AG04450 (cell line): ENCODE measurements at regions not wholly inside any gene's neighbourhood (a gene's known extent, or its start where the extent isn't known, plus 50 kb on each side); places are given as distances from the start of the nearest gene placed in this dataset.

Source experiments
- CTCF ChIA-PET: fragments of 300-600, 350-600 bp; formaldehyde crosslinking; extraction: SDS; loops from one replicate; lab custom pipeline; 2022; ENCODE audit warnings: antibody characterized with exemption, inconsistent platforms; lab: Charles Lee
- POLR2A ChIA-PET: fragments of 350-600 bp; formaldehyde crosslinking; extraction: SDS; loops from one replicate; lab custom pipeline; 2021; ENCODE audit warnings: antibody characterized with exemption, inconsistent platforms; lab: Yijun Ruan, JAX
- DNase-seq: peaks from one replicate; pipeline ENCODE4 v3.0.0-alpha.2; 2011; ENCODE audit warnings: low read depth, low spot score
- H3K27ac ChIP-seq: one replicate; pipeline ENCODE4 v1.5.1; 2012; ENCODE audit warnings: low read depth, low read length, control low read depth
- H3K27me3 ChIP-seq: one replicate; pipeline ENCODE4 v1.6.0; 2012; ENCODE audit warnings: low read length; ENCODE audit not compliant: control insufficient read depth, insufficient read depth
- H3K4me3 ChIP-seq: 2 replicates; pipeline ENCODE4 v1.5.1; 2011; ENCODE audit warnings: mild to moderate bottlenecking, low read depth, low read length, control low read depth
- H3K9me3 ChIP-seq: 2 replicates; pipeline ENCODE4 v1.5.1; 2012; ENCODE audit warnings: low read length; ENCODE audit not compliant: control insufficient read depth, insufficient read depth
- CTCF ChIP-seq: IDR thresholded peaks from 2 replicates; pipeline ENCODE4 v1.5.1; 2011; ENCODE audit warnings: low read depth, low read length, control low read depth, inconsistent platforms

GRCh38 chr18:7370375-7370774 is 139.5 kb downstream of the LRRC30 start:
- CTCF ChIA-PET = no interaction called here
- TF ChIP-seq CTCF = no peak
- H3K4me3 ChIP-seq = no peak overlapping the region
- no peak for DNase-seq
- no peaks in the 10 kb centered on the region for H3K27me3 ChIP-seq
- POLR2A ChIA-PET = no interaction called here
- H3K27ac ChIP-seq = no peak overlapping the region
- H3K9me3 ChIP-seq = peaks cover 44% of the 10 kb centered on the region

GRCh38 chr18:7370802-7371201 is 139.9 kb downstream of the LRRC30 start:
- ChIA-PET CTCF (no interaction called here), POLR2A (no interaction called here)
- DNase-seq = no peak
- Histone ChIP-seq H3K9me3 (peaks cover 44% of the 10 kb centered on the region), H3K27me3 (no peaks in the 10 kb centered on the region), H3K27ac (no peak overlapping the region), H3K4me3 (no peak overlapping the region)
- no peak for TF ChIP-seq CTCF

GRCh38 chr18:7373441-7373840 is 142.6 kb downstream of the LRRC30 start:
- DNase-seq = no peak
- ChIA-PET POLR2A (no interaction called here), CTCF (no interaction called here)
- no peak overlapping the region for H3K4me3 ChIP-seq
- H3K9me3 ChIP-seq = peaks cover 29% of the 10 kb centered on the region
- no peak overlapping the region for H3K27ac ChIP-seq
- no peak for TF ChIP-seq CTCF
- H3K27me3 ChIP-seq = no peaks in the 10 kb centered on the region

GRCh38 chr18:7381307-7381706 is 150.4 kb downstream of the LRRC30 start:
- no peak for TF ChIP-seq CTCF
- Histone ChIP-seq H3K9me3 (peaks cover 7% of the 10 kb centered on the region), H3K27me3 (no peaks in the 10 kb centered on the region), H3K4me3 (no peak overlapping the region), H3K27ac (no peak overlapping the region)
- ChIA-PET CTCF (no interaction called here), POLR2A (no interaction called here)
- DNase-seq = no peak

- TF ChIP-seq CTCF = no peak
- Histone ChIP-seq H3K27ac (no peak overlapping the region), H3K27me3 (no peaks in the 10 kb centered on the region), H3K9me3 (peaks cover 3% of the 10 kb centered on the region), H3K4me3 (no peak overlapping the region)
- POLR2A ChIA-PET = no interaction called here
- DNase-seq = no peak
- CTCF ChIA-PET = no interaction called here
Observed at GRCh38 chr18:7382328-7383001, 151.6 kb downstream of the LRRC30 start.
